COLO668 (cell line): ENCODE measurements at regions not wholly inside any gene's neighbourhood (a gene's known extent, or its start where the extent isn't known, plus 50 kb on each side); places are given as distances from the start of the nearest gene placed in this dataset.
"Not testable (repeated sequence)": the region's sequence is repeated elsewhere in the genome, so short reads cannot be mapped to it uniquely, and the experiment has no call there.

Experiments used
- DNase-seq: peaks from one replicate; lab custom pipeline; 2025; ENCODE audit not compliant: unreplicated experiment; lab: John Stamatoyannopoulos, UW

DNA sequence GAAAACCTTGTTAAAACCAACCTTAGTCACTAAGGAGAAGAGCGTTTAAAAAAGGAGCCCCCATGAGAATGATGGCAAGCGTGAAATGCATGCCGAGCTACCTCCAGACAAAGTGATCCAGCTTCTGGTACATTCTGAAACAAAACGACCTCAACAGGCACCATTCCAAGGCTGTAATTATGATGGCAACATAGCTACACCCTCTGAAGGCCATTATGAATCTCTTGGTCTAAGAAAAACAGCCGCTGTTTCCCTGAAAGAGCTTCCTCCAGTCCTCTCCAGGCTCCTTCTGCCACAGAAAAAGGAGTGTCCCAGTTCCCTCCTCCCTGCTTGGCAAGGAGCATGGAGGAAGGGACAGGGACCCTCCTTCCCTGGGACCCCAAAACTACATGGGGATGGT, 50.0 kb upstream of the ABLIM1 start:
- no peak for DNase-seq

DNA sequence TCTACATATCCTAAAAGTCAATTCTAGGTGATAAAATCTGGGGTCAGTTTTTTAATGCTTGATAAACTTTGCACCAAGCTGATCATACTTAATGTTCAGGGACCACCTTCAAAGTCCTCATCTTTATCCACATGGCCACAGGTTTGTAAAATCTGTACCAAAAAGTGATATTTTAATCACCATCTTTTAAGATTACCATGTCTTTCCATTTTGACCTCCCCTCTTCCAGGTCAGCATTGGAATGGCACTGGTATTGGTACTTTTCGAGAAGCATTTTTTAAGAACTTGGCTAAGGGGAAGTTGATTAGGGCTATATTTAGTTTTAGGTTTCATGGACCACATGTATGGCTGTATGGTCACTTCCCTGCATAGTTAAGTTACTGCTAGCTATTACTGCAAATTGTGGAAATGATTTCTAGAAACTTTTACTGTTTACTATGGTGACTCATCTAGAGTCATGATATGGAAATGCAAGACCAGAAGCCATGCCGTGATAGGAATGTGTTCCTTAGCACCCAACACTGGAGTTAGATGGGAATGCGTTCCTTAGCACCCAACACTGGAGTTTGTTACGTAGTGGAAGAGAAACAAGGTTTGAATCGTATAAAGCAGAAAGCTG, 50.8 kb upstream of the ABLIM1 start:
- DNase-seq: no peak

DNA sequence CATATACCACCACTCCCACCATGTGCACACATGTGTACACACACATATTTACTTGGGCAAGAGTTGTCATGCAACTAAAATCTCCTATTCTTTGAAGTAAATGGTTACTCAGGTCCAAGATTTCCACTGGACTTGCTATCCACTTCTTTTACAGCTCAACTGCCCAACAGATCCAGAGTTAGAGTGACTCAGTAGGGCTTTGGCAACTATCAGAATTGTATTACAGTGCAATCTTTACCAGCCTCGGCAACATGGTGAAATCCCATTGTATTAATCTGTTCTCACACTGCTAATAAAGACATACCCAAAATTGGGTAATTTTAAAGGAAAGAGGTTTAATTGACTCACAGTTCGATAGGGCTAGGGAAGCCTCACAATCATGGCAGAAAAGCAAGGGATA, 51.9 kb upstream of the ABLIM1 start:
- no peak for DNase-seq

DNA sequence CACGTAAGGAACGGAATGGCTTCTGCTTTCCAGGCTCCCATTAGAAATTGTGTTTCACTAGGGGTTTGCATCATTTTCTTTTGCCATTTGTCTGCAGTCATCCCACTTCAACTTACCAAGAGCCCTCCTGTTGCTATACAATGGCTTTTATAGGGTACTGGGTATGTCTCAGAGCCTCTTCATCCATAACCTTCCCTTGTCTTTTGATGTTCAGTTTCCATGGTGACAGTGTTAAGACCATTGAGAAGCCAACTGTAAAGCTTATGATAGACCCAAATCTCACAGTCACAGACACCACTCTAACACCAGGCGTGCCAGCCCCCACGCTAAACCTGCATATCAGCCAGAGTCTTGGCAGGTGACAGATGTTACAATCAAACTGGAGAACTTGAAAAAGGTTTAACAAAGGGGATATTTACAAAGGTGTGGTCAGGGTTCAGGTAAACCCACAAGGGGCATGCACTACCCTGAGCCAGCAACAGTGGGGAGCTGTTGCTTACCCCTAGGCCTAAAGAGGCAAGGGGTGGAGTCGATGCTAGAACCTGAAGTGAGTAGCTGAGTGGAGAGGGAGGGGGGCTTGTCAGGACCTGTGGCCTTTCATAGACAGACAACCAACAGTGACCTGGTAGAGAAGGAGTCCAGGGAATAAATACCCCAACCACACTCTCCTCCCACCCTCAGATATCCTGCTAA, 53.2 kb upstream of the ABLIM1 start:
- DNase-seq: no peak

DNA sequence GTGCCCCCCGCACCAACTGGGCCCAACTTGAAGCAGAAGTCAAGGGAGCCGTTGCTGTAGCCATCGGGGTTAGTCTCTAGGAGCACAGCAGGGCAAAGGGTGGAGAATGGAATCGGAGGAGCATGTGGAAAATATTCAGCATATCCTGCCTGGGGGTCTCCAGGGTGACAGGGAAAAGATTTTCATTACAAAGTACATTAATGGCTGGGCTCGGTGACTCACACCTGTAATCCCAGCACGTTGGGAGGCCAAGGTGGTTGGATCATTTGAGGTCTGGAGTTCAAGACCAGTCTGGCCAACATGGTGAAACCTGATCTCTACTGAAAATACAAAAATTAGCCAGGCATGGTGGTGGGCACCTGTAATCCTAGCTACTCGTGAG, 53.8 kb upstream of the ABLIM1 start:
- no peak for DNase-seq

DNA sequence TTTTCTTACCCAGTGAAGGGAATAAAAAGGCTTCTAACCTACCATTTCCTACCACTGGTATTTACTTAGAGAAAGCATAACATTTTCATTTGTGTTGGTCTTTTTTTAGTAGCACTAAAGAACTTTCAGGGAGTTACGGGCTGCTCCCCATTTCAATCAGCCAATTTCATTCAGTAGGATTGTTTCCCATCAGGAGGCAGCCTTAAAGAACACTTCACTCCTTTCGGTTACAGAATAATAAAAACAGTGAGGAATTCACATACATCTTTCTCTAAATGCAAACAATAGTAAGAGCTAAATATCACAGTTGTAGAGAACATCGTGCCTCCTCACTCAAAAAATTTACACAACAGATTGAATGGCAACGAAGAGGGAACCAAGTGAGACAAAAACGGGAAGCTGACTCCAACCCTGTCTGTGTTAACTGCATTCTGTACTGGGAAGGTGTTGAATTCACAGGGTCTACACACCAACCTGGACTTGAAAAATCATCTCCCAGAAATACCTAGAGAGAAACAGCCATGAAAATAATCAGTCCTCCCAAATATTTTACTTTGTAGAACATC, 55.5 kb upstream of the ABLIM1 start:
- DNase-seq: no peak

DNA sequence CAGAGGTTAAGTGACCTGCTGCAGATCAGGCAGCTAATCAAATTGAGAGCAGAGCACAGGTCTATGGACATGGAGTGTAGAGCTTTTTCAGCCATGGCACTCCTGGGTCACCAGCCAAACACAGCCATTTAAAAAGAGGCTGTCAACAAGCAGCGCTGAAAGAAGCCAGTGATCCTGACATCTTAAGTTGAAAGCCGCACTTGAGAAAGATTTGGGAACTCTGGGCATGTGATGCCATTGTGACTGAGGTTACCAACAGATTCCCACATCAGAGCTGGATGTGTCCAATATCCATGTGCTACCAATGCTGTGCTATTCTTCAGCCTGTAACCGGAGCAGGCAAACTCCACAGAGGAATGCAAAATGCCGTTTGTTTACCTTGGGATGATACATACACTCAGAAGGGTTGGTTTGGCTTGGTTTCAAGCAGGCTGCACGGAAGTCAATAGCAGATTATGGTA, 56.2 kb upstream of the ABLIM1 start:
- DNase-seq: peak; percentile 57

DNA sequence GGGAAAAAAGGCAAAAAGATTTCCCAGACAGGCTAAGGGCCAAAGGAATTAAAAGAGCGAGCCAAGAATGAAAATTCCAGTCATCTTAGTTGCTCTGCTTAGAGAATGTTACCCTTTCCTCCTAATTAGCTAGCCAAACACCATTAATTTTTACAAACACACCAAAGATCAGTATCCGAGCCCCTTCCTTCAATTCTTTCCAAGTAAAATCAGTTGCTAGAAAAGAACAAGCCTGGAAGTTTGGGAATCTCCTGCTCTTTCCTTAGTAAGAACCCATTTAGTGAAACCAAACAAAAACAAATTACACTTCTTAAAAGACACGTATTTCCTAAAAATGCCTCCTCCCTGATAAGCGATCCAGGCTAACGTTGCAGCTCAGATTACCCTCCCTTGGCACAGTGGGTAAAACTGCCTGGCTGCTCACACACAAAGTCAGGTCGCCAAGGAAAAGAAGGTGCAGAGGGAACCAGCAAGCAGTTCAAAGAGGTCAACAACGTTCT, 57.1 kb upstream of the ABLIM1 start:
- DNase-seq: no peak

DNA sequence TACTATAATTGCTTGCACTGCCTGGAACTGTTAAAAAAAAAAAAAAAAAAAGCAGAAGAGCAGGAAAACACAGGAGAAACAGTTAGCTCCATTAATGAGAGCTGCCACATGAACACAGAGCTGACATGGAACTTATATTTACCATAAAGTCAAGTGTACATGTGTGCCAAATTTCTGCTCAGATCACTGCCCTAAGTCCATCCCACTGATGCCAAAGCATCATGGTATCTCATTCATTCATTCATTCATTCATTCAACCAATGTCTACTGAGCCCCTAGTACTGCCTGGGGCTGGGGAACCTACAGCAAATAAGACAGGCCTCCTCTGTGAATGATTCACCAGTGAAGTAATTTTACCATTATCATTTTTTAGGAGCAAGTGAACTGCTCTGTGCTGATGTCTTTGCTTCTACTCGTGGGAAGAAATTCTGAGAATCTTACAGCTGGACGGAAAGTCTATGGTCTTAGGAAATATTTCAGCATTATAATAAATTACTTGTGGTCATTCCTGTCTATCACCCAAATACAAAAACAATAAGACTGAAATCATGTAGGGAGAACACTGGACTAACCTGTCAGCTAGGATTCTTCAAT, 58.8 kb upstream of the ABLIM1 start:
- DNase-seq: no peak

DNA sequence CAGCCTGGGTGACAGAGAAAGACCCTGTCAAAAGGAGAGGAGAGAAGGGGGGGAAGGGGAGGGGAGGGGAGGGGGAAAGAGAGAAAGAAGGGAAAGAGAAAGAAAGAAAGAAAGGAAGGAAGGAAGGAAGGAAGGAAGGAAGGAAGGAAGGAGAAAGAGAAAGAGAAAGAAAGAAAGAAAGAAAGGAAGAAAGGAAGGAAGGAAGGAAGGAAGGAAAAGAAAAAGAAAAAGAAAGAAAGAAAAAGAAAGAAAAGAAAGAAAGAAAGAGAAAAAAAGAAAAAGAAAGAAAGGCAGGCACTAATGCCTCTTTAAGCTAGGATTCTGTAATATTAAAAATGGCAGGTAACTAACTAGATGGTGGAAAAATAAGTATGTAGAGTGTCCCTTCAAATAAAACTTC, 59.8 kb upstream of the ABLIM1 start:
- DNase-seq: not testable (repeated sequence)

DNA sequence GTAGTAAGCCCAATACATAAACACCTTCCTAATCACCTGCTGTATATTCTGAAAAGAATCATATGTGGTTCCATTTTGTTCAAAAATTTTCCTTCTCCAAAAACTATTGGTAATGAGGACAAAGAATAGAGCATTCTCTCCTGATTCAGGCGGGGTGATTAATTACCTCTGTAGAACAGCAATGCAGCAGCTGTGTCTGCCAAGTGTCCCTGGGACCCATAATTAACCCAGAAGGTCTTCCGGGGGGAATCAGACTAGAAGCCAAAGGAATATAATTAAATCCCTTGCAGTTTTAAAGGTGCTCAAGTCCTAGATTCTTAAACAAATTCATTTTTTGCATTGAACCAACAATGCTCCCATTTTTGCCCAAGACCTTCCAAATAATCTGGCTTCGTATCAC, 60.3 kb upstream of the ABLIM1 start:
- DNase-seq: no peak

DNA sequence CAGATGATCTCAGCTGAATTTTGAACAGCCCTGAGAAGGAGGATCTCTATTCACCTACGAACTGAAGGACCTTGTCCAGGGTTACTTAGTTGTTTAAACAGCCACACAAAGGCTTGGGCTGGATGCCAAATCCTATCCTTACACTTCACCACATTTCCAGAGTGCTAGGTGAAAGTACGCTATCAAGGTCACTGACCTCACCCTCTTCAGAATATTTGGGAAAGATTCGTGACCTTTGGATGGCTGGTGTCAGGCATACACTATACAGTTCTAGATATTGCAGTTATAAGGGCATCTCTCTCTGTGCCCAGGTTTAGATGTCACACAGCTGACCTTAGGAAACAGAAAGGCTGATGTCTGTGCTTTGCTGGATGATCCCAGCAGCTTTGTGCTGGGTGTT, 61.2 kb upstream of the ABLIM1 start:
- peak; percentile 63 for DNase-seq

DNA sequence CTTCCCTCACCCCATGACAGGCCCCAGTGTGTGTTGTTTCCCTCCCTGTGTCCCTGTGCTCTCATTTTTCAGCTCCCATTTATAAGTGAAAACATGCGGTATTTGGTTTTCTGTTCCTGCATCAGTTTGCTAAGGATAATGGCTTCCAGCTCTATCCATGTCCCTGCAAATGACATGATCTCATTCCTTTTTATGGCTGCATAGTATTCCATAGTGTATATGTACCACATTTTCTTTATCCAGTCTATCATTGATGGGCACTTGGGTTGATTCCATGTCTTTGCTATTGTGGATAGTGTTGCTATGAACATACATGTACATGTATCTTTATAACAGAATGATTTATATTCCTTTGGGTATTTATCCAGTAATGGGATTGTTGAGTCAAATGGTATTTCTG, 61.9 kb upstream of the ABLIM1 start:
- DNase-seq: not testable (repeated sequence)

DNA sequence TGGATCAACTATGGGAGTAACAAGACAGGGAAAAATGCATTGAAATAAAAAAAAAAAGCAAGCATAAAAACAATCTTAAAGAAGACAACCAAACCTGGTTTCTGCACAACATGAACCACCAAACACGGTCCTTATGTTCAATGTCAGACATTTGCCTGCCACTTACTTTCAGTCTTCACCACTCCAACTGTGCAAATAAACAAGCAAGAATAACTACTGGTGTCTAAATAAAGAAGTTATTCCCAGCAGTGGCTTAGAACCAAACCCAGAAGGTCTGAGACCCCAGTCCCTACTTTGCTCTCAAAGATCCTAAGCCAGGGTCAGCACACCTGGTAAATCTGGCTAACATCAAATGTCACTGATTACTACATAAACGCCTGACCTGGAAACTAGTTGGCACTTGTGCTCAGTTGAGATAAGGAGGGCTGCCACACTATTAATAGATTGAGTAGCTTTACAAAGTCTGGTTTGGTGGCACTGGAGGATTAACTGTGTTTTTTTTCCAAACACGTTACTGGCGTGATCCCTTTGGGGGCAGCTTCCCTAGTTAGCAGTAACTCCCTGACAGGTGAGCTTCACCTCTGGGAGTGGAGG, 62.7 kb upstream of the ABLIM1 start:
- DNase-seq: no peak

DNA sequence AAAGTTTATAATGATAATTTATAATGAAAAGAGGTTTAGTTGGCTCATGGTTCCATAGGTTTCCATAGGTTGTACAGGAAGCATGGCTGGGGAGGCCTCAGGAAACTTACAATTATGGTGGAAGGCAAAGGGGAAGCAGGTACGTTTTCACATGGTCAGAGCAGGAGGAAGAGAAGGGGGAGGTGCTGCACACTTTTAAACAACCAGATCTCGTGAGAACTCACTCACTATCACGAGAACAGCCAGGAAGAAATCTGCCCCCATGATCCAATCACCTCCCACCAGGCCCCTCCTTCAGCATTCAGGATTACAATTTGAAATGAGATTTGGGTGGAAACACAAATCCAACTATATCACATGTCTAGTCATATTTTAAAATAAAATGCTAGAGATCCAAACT, 64.1 kb upstream of the ABLIM1 start:
- not testable (repeated sequence) for DNase-seq

DNA sequence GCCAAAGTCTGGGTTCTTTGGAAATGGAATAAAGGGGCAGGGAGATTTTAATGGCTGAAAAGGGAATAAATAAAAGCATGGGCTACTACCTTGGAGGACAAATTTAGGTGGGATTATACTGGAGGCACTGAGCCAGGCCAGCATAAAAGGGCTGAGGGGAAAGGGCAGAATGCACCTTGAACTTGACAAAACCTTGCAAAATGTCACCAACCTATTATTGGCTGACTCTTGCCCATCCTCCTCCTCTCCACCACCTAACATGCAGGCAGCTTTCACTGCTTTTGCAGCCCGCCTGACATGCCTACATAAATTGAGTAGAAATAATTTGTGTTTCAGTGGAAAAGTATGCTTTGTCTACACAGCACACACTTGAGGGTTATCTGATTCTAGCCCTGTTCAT, 65.3 kb upstream of the ABLIM1 start:
- no peak for DNase-seq

DNA sequence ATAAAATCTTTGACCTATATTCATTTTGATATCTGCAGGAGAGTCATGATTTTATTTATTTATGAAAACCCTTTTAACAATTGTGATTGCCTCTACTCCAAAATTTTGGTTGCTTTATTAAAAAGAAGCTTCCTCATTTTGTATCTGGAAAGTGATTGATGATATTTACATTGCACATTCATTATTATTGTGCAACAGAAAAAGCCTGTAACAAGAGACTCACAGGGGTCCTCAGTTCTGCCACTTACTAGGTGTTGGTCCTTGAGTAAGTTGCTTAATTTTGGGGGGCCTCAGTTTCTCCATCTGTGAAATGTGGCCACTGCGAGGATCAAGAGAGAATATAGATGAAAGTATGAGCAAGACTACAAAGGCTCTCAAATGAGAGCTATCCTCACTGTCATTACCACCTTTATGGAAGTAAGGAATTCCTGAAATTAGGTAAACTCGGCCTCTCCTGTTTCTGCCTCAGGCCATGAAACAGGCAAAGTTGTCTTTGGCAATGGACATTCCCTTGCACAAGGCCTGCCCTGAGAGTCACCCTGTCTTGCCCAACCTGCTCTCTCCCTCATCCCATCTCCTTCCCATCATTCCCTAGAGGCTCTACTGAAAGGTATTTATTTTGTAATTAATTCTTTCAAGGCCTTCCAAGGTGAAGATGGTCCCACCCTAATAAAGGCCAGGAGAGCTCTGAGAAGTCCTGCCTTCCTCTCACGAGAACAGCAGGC, 66.1 kb upstream of the ABLIM1 start:
- no peak for DNase-seq

DNA sequence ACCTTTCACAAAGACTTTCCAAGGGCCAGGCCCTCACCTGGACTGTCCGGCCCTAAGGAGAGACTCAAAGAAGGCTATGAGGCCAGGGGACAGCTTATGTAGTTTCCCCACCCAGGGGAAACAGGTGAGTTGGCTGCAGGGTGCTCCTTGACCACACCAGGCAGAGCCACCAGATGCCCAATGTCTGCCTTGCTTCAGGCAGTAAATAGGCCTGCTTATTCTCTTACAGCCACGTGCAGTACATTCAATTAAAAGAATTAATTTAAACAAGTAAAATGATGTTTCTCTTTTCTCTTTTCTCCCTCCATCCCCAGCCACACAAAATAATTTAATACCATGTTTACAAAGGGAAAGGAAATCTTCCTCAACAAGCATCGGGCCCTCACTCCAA, 66.6 kb upstream of the ABLIM1 start:
- no peak for DNase-seq

DNA sequence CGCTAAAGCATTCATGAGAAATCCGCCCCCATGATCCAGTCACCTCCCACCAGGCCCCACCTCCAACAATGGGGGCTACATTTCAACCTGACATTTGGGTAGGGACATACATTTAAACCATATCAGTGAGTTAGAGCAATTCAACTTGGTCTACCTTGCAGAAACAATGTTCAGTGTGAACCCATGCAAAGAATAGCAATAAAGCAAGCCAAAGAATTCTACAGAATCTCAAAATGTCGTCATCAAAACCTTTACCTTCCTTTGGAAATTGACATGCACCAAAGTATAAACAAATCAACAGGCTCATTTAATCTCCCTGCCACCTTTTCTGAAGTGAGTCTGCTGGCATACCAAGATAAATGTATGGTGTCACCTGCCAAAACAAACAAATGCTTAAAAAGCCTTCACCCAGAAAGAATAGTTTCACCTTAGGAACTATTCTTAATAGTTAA, 68.8 kb upstream of the ABLIM1 start:
- no peak for DNase-seq

DNA sequence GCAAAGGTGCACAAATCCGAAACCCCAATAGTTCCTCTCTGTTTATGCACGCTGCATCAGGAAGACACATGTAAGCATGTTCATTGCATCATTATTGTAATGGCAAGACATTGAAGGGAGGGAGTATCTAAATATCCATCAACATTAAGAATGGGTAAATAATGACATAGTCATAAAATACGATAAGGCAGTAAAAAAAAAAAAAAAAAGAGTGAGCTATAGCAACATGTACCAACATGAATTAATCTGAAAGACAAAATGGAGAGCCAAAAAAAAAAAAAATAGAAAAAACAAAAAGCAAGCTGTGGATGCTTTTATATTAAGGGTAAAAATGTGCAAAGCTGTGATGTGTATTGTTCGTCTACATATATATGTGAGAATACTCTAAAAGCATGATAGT, 70.2 kb upstream of the ABLIM1 start:
- no peak for DNase-seq

DNA sequence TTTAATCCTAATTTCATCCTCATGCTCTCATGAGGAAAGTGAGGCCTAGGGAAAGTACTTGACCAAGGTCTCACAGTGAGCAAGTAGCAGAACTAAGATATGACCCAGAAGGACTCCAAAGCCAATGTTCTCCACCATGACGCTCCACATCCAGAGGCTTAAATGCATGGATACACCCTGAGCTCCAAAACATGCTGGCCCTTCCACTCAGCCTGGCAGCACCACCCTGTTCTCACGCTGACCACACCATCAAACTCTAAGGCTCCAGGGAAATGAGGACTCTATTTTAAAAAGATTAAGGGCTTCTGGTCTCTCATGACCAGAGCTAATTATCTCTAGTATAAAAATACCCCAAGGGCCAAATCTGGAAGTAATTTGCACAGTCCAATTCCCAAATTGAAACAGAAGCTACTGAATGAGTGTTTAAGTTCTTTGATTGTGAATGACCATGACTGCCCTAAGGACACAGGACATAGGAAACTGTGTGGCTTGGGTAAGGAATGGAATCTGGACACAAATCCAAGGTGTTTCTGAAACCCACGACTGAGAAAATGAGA, 71.1 kb upstream of the ABLIM1 start:
- DNase-seq: no peak
